Thoracic aorta (tissue), 2 donors: ENCODE measurements at regions not wholly inside any gene's neighbourhood (a gene's known extent, or its start where the extent isn't known, plus 50 kb on each side); places are given as distances from the start of the nearest gene placed in this dataset.

Source experiments
- ATAC-seq: fragments of 150-250 bp; one replicate; pipeline ENCODE4 v1.8.0; 2017; ENCODE audit warnings: low read depth; ENCODE audit not compliant: insufficient number of reproducible peaks, low FRiP score
- DNase-seq: peaks from one replicate; pipeline ENCODE4 v3.0.0-alpha.2; 2020; ENCODE audit warnings: low spot score
- H3K27ac ChIP-seq, 2 donors: fragments of 200-600 bp; sonication (generic); 1 replicate in 1 of 2; 2 replicates in 1 of 2; pipeline ENCODE4 v1.5.1; 2016; ENCODE audit warnings: mild to moderate bottlenecking in 2 of 2, moderate library complexity in 2 of 2
- H3K27me3 ChIP-seq: fragments of 200-600 bp; sonication (generic); replicated peaks from 2 replicates; pipeline ENCODE4 v1.6.0; 2016; ENCODE audit warnings: mild to moderate bottlenecking; ENCODE audit not compliant: insufficient read depth
- H3K36me3 ChIP-seq: fragments of 200-600 bp; sonication (generic); one replicate; pipeline ENCODE4 v1.5.1; 2016
- H3K4me1 ChIP-seq, 2 donors: fragments of 200-600 bp; sonication (generic); 1 replicate in 1 of 2; 2 replicates in 1 of 2; pipeline versions ENCODE4 v1.5.1 to v1.6.0; 2016; ENCODE audit warnings: low read depth in 2 of 2, mild to moderate bottlenecking in 1 of 2; ENCODE audit not compliant: control insufficient read depth in 1 of 2
- H3K4me3 ChIP-seq: fragments of 200-600 bp; sonication (generic); 2 replicates; pipeline ENCODE4 v1.5.1; 2016; ENCODE audit warnings: mild to moderate bottlenecking
- H3K9me3 ChIP-seq: fragments of 200-600 bp; sonication (generic); 2 replicates; pipeline ENCODE4 v1.5.1; 2016
- CTCF ChIP-seq: fragments of 200-600 bp; sonication (generic); IDR thresholded peaks from one replicate; pipeline ENCODE4 v1.5.1; 2019; ENCODE audit warnings: antibody characterized with exemption

DNA sequence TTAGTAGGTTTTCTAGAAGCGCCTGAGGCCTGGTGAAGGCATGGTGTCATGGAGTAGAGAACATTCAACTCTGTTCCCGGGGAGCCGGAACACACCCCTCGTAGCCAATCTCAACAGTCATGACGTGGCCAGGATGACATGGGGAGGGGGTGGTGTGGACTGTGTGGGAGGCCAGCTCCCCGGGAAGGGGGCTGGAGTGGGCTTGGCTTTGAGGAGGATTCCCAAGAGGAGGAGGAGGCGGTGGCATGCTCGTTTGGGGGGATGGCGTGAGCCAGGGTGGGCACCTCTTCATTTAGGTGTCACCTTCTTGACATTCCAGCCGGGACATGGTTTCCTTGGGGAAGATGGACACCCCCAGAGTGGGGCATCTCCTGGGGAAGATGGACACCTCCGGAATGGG is 257.5 kb downstream of the SEC14L1 start:
- Histone ChIP-seq H3K9me3 (no peaks in the 10 kb centered on the region), H3K27ac (no peak overlapping the region), H3K4me3 (no peak overlapping the region), H3K36me3 (peaks cover 4% of the 10 kb centered on the region), H3K4me1 (peaks cover 16 to 52% of the 10 kb centered on the region in 2 donors), H3K27me3 (no peaks in the 10 kb centered on the region)
- DNase-seq (no peak), ATAC-seq (no peak)
- TF ChIP-seq CTCF, result no peak

DNA sequence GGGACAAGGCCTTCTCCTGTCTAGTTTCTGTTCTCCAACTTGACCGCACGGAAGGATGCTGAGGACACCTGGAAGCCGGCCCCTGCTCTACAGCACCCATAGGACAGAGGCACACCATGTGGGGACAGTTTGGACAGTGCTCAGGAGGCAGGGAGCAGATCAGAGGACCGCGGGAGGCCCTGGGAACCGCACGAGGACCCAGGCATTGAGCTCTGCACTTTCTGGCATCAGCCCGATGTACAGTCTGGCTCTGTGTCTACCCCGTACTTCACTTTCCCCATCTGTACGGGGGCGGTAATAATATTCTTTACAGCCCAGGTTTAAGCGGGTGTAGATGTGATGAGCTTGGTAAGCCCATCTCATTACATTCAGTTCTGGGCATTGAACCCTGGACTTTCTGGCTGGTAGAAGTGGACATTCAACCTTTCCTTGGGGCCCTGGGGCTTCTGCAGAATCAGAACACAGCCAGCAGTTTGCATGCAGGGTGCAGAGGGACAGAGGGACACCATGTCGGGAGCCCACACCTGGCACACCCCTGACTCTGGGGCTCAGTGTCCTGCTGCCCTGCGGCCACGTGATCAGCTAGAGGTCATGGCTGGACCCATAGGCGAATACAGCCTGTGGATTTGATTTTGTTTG is 258.7 kb downstream of the SEC14L1 start:
- Histone ChIP-seq H3K27ac (peak overlapping the region; percentile 24 to 70), H3K4me1 (peaks cover 22 to 53% of the 10 kb centered on the region in 2 donors)

GRCh38 chr17:77400445-77400870 is 259.7 kb downstream of the SEC14L1 start:
- Histone ChIP-seq H3K36me3 (peaks cover 4% of the 10 kb centered on the region), H3K27me3 (no peaks in the 10 kb centered on the region), H3K4me1 (peaks cover 28 to 58% of the 10 kb centered on the region in 2 donors), H3K4me3 (peak overlapping the region; percentile 18), H3K27ac (peak overlapping the region; percentile 24 to 70), H3K9me3 (no peaks in the 10 kb centered on the region)
- no peak for ATAC-seq
- DNase-seq, result no peak
- TF ChIP-seq CTCF, result peak; percentile 30

More for the DNA sequence above, 258.7 kb downstream of the SEC14L1 start:
- Histone ChIP-seq H3K9me3 (no peaks in the 10 kb centered on the region), H3K27me3 (no peaks in the 10 kb centered on the region), H3K36me3 (peaks cover 4% of the 10 kb centered on the region), H3K4me3 (no peak overlapping the region)
- TF ChIP-seq CTCF, result no peak
- no peak for ATAC-seq
- DNase-seq, result no peak

DNA sequence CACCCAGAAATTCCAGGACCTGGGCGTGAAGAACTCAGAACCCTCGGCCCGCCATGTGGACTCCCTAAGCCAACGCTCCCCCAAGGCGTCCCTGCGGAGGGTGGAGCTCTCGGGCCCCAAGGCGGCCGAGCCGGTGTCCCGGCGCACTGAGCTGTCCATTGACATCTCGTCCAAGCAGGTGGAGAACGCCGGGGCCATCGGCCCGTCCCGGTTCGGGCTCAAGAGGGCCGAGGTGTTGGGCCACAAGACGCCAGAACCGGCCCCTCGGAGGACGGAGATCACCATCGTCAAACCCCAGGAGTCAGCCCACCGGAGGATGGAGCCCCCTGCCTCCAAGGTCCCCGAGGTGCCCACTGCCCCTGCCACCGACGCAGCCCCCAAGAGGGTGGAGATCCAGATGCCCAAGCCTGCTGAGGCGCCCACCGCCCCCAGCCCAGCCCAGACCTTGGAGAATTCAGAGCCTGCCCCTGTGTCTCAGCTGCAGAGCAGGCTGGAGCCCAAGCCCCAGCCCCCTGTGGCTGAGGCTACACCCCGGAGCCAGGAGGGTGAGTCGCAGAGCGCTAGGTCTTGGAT is 261.5 kb downstream of the SEC14L1 start:
- ATAC-seq, result no peak
- H3K4me3 ChIP-seq, result no peak overlapping the region
- peaks cover 4% of the 10 kb centered on the region for H3K36me3 ChIP-seq
- DNase-seq, result no peak
- no peaks in the 10 kb centered on the region for H3K27me3 ChIP-seq
- peaks cover 34 to 72% of the 10 kb centered on the region in 2 donors for H3K4me1 ChIP-seq
- no peaks in the 10 kb centered on the region for H3K9me3 ChIP-seq
- TF ChIP-seq CTCF, result no peak
- H3K27ac ChIP-seq, result peak overlapping the region; percentile 90 to 96

- H3K36me3 ChIP-seq, result peaks cover 4% of the 10 kb centered on the region
- H3K4me1 ChIP-seq, result peaks cover 50 to 88% of the 10 kb centered on the region in 2 donors
- peak overlapping the region; percentile 90 to 96 for H3K27ac ChIP-seq
- H3K4me3 ChIP-seq, result no peak overlapping the region
- ATAC-seq (no peak), DNase-seq (no peak)
- TF ChIP-seq CTCF, result no peak
- H3K27me3 ChIP-seq, result no peaks in the 10 kb centered on the region
- no peaks in the 10 kb centered on the region for H3K9me3 ChIP-seq
These were observed 263.1 kb downstream of the SEC14L1 start for GRCh38 chr17:77403854-77404253.
